Astrocyte of the cerebellum (primary cell): ENCODE measurements at regions not wholly inside any gene's neighbourhood (a gene's known extent, or its start where the extent isn't known, plus 50 kb on each side); places are given as distances from the start of the nearest gene placed in this dataset.

Source experiments
- DNase-seq: peaks from one replicate; pipeline ENCODE4 v3.0.0-alpha.2; 2011; ENCODE audit warnings: low read depth
- H3K4me3 ChIP-seq: 2 replicates; pipeline ENCODE4 v1.5.1; 2011; ENCODE audit warnings: mild to moderate bottlenecking, low read depth, low read length, moderate library complexity
- CTCF ChIP-seq: IDR thresholded peaks from 2 replicates; pipeline ENCODE4 v1.5.1; 2012; ENCODE audit warnings: low read length, low read depth, moderate library complexity, mild to moderate bottlenecking; ENCODE audit errors: missing control alignments
- in situ Hi-C: cut with HindIII; loops from 2 replicates; pipeline ENCODE4 v1.10.0; 2017; ENCODE audit warnings: low sequenced_read_pairs

- TF ChIP-seq CTCF, result no peak
- no peak overlapping the region for H3K4me3 ChIP-seq
- in situ Hi-C loops, result no loop called here
- DNase-seq, result no peak
Observed at GRCh38 chr14:50052517-50052916, 63.9 kb downstream of the VCPKMT start.

GRCh38 chr14:50053935-50054334, 62.4 kb downstream of the VCPKMT start:
- no peak overlapping the region for H3K4me3 ChIP-seq
- in situ Hi-C loops, result no loop called here
- TF ChIP-seq CTCF, result no peak
- DNase-seq, result no peak

GRCh38 chr14:50055461-50056228, 60.7 kb downstream of the VCPKMT start:
- DNase-seq, result no peak
- in situ Hi-C loops, result no loop called here
- H3K4me3 ChIP-seq, result no peak overlapping the region

GRCh38 chr14:50056435-50056834, 59.9 kb downstream of the VCPKMT start:
- no peak for DNase-seq
- TF ChIP-seq CTCF, result no peak
- H3K4me3 ChIP-seq, result no peak overlapping the region
- in situ Hi-C loops, result no loop called here

More at GRCh38 chr14:50055461-50056228, 60.7 kb downstream of the VCPKMT start:
- no peak for TF ChIP-seq CTCF

- in situ Hi-C loops, result no loop called here
- TF ChIP-seq CTCF, result no peak
- no peak for DNase-seq
- no peak overlapping the region for H3K4me3 ChIP-seq
Observed at GRCh38 chr14:50057331-50057730, 59.0 kb downstream of the VCPKMT start.

- in situ Hi-C loops, result no loop called here
- no peak for TF ChIP-seq CTCF
- H3K4me3 ChIP-seq, result no peak overlapping the region
- DNase-seq, result no peak
Observed at GRCh38 chr14:50058113-50058512, 58.3 kb downstream of the VCPKMT start.
